Hypothalamus (tissue), 51 donors: ENCODE measurements at regions not wholly inside any gene's neighbourhood (a gene's known extent, or its start where the extent isn't known, plus 50 kb on each side); places are given as distances from the start of the nearest gene placed in this dataset.

ENCODE experiments used
- DNase-seq, 51 donors: peaks; one replicate each; lab custom pipeline; 2025; lab: John Stamatoyannopoulos, UW

GRCh38 chr13:22461854-22462490 is 718.8 kb upstream of the SGCG start:
- no peak for DNase-seq

GRCh38 chr13:22463089-22463488 is 717.7 kb upstream of the SGCG start:
- DNase-seq = no peak

- no peak for DNase-seq
Observed at GRCh38 chr13:22468045-22468444, 712.7 kb upstream of the SGCG start.

- no peak for DNase-seq
Observed at GRCh38 chr13:22468824-22469223, 712.0 kb upstream of the SGCG start.

- no peak for DNase-seq
Observed at GRCh38 chr13:22469452-22469851, 711.3 kb upstream of the SGCG start.

- DNase-seq = no peak
Observed at GRCh38 chr13:22470075-22470474, 710.7 kb upstream of the SGCG start.

- no peak for DNase-seq
Observed at GRCh38 chr13:22482496-22483000, 698.2 kb upstream of the SGCG start.

GRCh38 chr13:22483276-22483675 is 697.5 kb upstream of the SGCG start:
- DNase-seq = no peak

GRCh38 chr13:22486490-22486889 is 694.3 kb upstream of the SGCG start:
- no peak for DNase-seq

- no peak for DNase-seq
Observed at GRCh38 chr13:22487932-22488331, 692.8 kb upstream of the SGCG start.

GRCh38 chr13:22489771-22490170 is 691.0 kb upstream of the SGCG start:
- no peak for DNase-seq

- DNase-seq = no peak
Observed at GRCh38 chr13:22495819-22496218, 685.0 kb upstream of the SGCG start.

GRCh38 chr13:22496803-22497508 is 683.8 kb upstream of the SGCG start:
- DNase-seq = no peak

GRCh38 chr13:22497991-22498780 is 682.6 kb upstream of the SGCG start:
- DNase-seq = no peak

GRCh38 chr13:22499919-22500318 is 680.9 kb upstream of the SGCG start:
- no peak for DNase-seq

- no peak for DNase-seq
Observed at GRCh38 chr13:22505489-22505888, 675.3 kb upstream of the SGCG start.

GRCh38 chr13:22506096-22506691 is 674.6 kb upstream of the SGCG start:
- DNase-seq = no peak

- no peak for DNase-seq
Observed at GRCh38 chr13:22517544-22517943, 663.2 kb upstream of the SGCG start.

- no peak for DNase-seq
Observed at GRCh38 chr13:22536851-22537250, 643.9 kb upstream of the SGCG start.

GRCh38 chr13:22538400-22538799 is 642.4 kb upstream of the SGCG start:
- DNase-seq = no peak

GRCh38 chr13:22549126-22549525 is 631.7 kb upstream of the SGCG start:
- DNase-seq = no peak
